ENCODE measurements at regions not wholly inside any gene's neighbourhood (a gene's known extent, or its start where the extent isn't known, plus 50 kb on each side); places are given as distances from the start of the nearest gene placed in this dataset.

DNA sequence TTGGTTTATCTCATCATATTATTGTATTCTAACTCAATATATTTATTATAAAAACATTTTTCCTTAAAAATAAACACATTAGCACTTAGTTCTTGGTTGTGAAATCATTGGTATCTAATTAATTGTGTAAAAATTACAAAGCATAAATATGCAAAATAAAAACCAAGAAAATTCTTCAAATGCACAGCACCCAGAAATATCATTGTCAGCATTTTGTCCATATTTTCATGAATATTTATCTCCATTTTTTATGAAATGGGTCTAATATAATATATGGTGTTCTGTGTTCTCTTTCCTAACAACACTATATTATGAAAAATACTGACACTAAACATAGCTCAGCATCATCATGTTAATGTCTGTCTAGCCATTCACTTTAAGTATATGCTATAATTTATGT, 877.8 kb upstream of the MAP3K7 start:
- no peaks in the 10 kb centered on the region for H3K36me3 Mint-ChIP-seq
- no peak overlapping the region for H3K27ac Mint-ChIP-seq
- ATAC-seq (ENCODE audit: low read depth in 2 of 2) (no peak), DNase-seq (no peak)
- peaks cover 0 to 7% (median 0%) of the 10 kb centered on the region in 7 donors for H3K9me3 Mint-ChIP-seq
- no peak overlapping the region for H3K4me3 Mint-ChIP-seq
- H3K27me3 Mint-ChIP-seq = no peaks in the 10 kb centered on the region
- no peaks in the 10 kb centered on the region for H3K4me1 Mint-ChIP-seq

DNA sequence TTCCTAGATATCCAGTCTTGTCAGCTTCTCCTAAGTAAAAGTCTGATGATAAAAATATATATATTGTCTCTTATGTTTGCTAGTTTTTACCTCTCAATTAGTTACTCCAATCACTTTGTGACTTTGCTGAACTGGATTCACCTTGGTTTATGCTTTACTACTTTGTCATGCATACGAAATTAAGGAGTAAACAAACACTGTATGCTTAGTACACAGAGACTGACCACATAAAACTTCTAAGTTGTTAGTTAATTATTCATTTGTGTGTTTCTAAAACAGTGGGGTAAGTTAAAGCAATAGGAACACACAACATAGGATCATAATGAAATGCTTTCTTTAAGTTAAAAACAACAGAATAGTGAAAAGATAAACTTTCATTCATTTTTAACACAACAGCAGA, 877.3 kb upstream of the MAP3K7 start:
- peaks cover 0 to 4% (median 0%) of the 10 kb centered on the region in 7 donors for H3K9me3 Mint-ChIP-seq
- H3K36me3 Mint-ChIP-seq = no peaks in the 10 kb centered on the region
- H3K4me1 Mint-ChIP-seq = no peaks in the 10 kb centered on the region
- ATAC-seq (ENCODE audit: low read depth in 2 of 2) (no peak), DNase-seq (no peak)
- H3K27me3 Mint-ChIP-seq = no peaks in the 10 kb centered on the region
- H3K4me3 Mint-ChIP-seq = no peak overlapping the region
- H3K27ac Mint-ChIP-seq = no peak overlapping the region

GRCh38 chr6:91462241-91462640, 875.4 kb upstream of the MAP3K7 start:
- Mint-ChIP-seq H3K4me1 (no peaks in the 10 kb centered on the region), H3K27me3 (no peaks in the 10 kb centered on the region), H3K36me3 (no peaks in the 10 kb centered on the region), H3K4me3 (no peak overlapping the region), H3K27ac (no peak overlapping the region), H3K9me3 (peaks cover 0 to 5% (median 0%) of the 10 kb centered on the region in 7 donors)
- DNase-seq (no peak), ATAC-seq (ENCODE audit: low read depth in 2 of 2) (no peak)

- H3K4me3 Mint-ChIP-seq = no peak overlapping the region
- H3K27ac Mint-ChIP-seq = no peak overlapping the region
- ATAC-seq (ENCODE audit: low read depth in 2 of 2) = no peak
- no peaks in the 10 kb centered on the region for H3K36me3 Mint-ChIP-seq
- no peaks in the 10 kb centered on the region for H3K27me3 Mint-ChIP-seq
- H3K4me1 Mint-ChIP-seq = no peaks in the 10 kb centered on the region
- peaks cover 0 to 12% (median 0%) of the 10 kb centered on the region in 7 donors for H3K9me3 Mint-ChIP-seq
- DNase-seq = no peak
Observed at GRCh38 chr6:91453224-91453878, 866.5 kb upstream of the MAP3K7 start.

DNA sequence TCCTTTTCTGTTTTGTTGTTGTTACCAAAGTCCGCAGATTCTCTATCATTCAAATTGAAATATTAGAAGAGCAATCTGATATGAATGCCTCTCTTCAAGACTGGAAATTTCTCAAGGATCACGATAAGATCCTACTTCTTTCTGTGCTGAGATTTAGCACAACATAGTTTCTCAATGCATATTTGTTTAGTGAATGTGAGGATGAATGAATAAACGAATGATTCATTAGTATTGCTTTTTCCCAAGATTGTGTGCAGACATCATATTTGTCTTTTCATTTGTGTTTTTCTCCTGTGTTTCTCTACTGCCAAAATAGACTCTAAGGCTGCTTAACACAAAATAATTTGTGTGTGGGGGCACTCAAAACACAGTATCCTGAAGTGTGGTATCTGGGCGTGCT, 862.7 kb upstream of the MAP3K7 start:
- ATAC-seq (ENCODE audit: low read depth in 2 of 2) (no peak), DNase-seq (no peak)
- Mint-ChIP-seq H3K4me3 (no peak overlapping the region), H3K9me3 (peaks cover 0 to 2% (median 0%) of the 10 kb centered on the region in 7 donors), H3K36me3 (no peaks in the 10 kb centered on the region), H3K27ac (no peak overlapping the region), H3K4me1 (no peaks in the 10 kb centered on the region), H3K27me3 (no peaks in the 10 kb centered on the region)

- H3K4me1 Mint-ChIP-seq = no peaks in the 10 kb centered on the region
- H3K36me3 Mint-ChIP-seq = no peaks in the 10 kb centered on the region
- H3K9me3 Mint-ChIP-seq = peaks cover 0 to 3% (median 0%) of the 10 kb centered on the region in 7 donors
- H3K4me3 Mint-ChIP-seq = no peak overlapping the region
- ATAC-seq (ENCODE audit: low read depth in 2 of 2) (no peak), DNase-seq (no peak)
- no peaks in the 10 kb centered on the region for H3K27me3 Mint-ChIP-seq
- no peak overlapping the region for H3K27ac Mint-ChIP-seq
Observed at GRCh38 chr6:91447530-91448254, 860.8 kb upstream of the MAP3K7 start.

- Mint-ChIP-seq H3K27ac (no peak overlapping the region), H3K9me3 (peaks cover 0 to 5% (median 0%) of the 10 kb centered on the region in 7 donors), H3K27me3 (no peaks in the 10 kb centered on the region), H3K36me3 (no peaks in the 10 kb centered on the region), H3K4me3 (no peak overlapping the region), H3K4me1 (no peaks in the 10 kb centered on the region)
- no peak for ATAC-seq (ENCODE audit: low read depth in 2 of 2)
- DNase-seq = no peak
Observed at GRCh38 chr6:91447081-91447480, 860.2 kb upstream of the MAP3K7 start.

GRCh38 chr6:91443405-91443804, 856.5 kb upstream of the MAP3K7 start:
- Mint-ChIP-seq H3K36me3 (no peaks in the 10 kb centered on the region), H3K9me3 (peaks cover 0 to 4% (median 1%) of the 10 kb centered on the region in 7 donors), H3K4me1 (no peaks in the 10 kb centered on the region), H3K27me3 (no peaks in the 10 kb centered on the region), H3K4me3 (no peak overlapping the region), H3K27ac (no peak overlapping the region)
- DNase-seq = no peak
- ATAC-seq (ENCODE audit: low read depth in 2 of 2) = no peak

DNA sequence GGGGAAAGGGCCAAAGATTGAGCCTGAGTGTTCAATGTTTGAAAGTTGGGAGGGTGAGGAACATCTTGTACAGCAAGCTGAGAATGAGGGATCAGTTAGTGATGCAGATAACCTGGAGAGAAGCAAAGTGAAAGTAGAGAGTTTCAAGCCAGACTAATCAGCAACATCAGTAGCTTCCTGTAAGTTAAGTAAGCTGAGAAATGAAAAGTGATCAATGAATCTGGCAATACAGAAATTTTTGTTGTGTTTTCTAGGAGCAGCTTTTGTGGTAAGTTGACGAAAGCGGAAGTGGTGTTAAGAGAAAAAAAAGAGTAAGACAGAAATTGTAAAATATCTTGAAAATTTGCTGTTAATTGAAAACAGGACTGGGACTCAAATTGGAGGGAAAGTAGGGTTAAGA, 855.5 kb upstream of the MAP3K7 start:
- no peak for ATAC-seq (ENCODE audit: low read depth in 2 of 2)
- H3K4me1 Mint-ChIP-seq = no peaks in the 10 kb centered on the region
- H3K27ac Mint-ChIP-seq = no peak overlapping the region
- H3K4me3 Mint-ChIP-seq = no peak overlapping the region
- H3K27me3 Mint-ChIP-seq = no peaks in the 10 kb centered on the region
- DNase-seq = no peak
- no peaks in the 10 kb centered on the region for H3K36me3 Mint-ChIP-seq
- peaks cover 0 to 4% (median 2%) of the 10 kb centered on the region in 7 donors for H3K9me3 Mint-ChIP-seq

GRCh38 chr6:91438570-91438969, 851.7 kb upstream of the MAP3K7 start:
- H3K4me1 Mint-ChIP-seq = no peaks in the 10 kb centered on the region
- no peaks in the 10 kb centered on the region for H3K27me3 Mint-ChIP-seq
- DNase-seq = no peak
- H3K36me3 Mint-ChIP-seq = no peaks in the 10 kb centered on the region
- H3K27ac Mint-ChIP-seq = no peak overlapping the region
- ATAC-seq (ENCODE audit: low read depth in 2 of 2) = no peak
- peaks cover 0 to 5% (median 2%) of the 10 kb centered on the region in 7 donors for H3K9me3 Mint-ChIP-seq
- no peak overlapping the region for H3K4me3 Mint-ChIP-seq

- no peaks in the 10 kb centered on the region for H3K27me3 Mint-ChIP-seq
- no peaks in the 10 kb centered on the region for H3K36me3 Mint-ChIP-seq
- peak overlapping the region in 1 of 6 donors; percentile 34 for H3K27ac Mint-ChIP-seq
- DNase-seq (no peak), ATAC-seq (ENCODE audit: low read depth in 2 of 2) (no peak)
- H3K4me1 Mint-ChIP-seq = no peaks in the 10 kb centered on the region
- H3K4me3 Mint-ChIP-seq = no peak overlapping the region
- peaks cover 0 to 3% (median 0%) of the 10 kb centered on the region in 7 donors for H3K9me3 Mint-ChIP-seq
Observed at GRCh38 chr6:91437315-91437729, 850.5 kb upstream of the MAP3K7 start.

- no peaks in the 10 kb centered on the region for H3K36me3 Mint-ChIP-seq
- no peak overlapping the region for H3K4me3 Mint-ChIP-seq
- H3K27ac Mint-ChIP-seq = no peak overlapping the region
- H3K27me3 Mint-ChIP-seq = no peaks in the 10 kb centered on the region
- no peaks in the 10 kb centered on the region for H3K4me1 Mint-ChIP-seq
- H3K9me3 Mint-ChIP-seq = peaks cover 0 to 3% (median 0%) of the 10 kb centered on the region in 7 donors
- ATAC-seq (ENCODE audit: low read depth in 2 of 2) = no peak
- DNase-seq = no peak
Observed at GRCh38 chr6:91436448-91436847, 849.6 kb upstream of the MAP3K7 start.

- no peak for DNase-seq
- no peaks in the 10 kb centered on the region for H3K36me3 Mint-ChIP-seq
- no peak for ATAC-seq (ENCODE audit: low read depth in 2 of 2)
- no peak overlapping the region for H3K4me3 Mint-ChIP-seq
- H3K4me1 Mint-ChIP-seq = no peaks in the 10 kb centered on the region
- H3K27me3 Mint-ChIP-seq = no peaks in the 10 kb centered on the region
- no peak overlapping the region for H3K27ac Mint-ChIP-seq
- H3K9me3 Mint-ChIP-seq = peaks cover 0 to 9% (median 0%) of the 10 kb centered on the region in 7 donors
Observed at GRCh38 chr6:91435630-91436029, 848.8 kb upstream of the MAP3K7 start.

GRCh38 chr6:91434576-91434975, 847.7 kb upstream of the MAP3K7 start:
- H3K9me3 Mint-ChIP-seq = peaks cover 0 to 9% (median 0%) of the 10 kb centered on the region in 7 donors
- no peaks in the 10 kb centered on the region for H3K27me3 Mint-ChIP-seq
- H3K4me1 Mint-ChIP-seq = no peaks in the 10 kb centered on the region
- H3K27ac Mint-ChIP-seq = no peak overlapping the region
- H3K36me3 Mint-ChIP-seq = no peaks in the 10 kb centered on the region
- DNase-seq (no peak), ATAC-seq (ENCODE audit: low read depth in 2 of 2) (no peak)
- H3K4me3 Mint-ChIP-seq = no peak overlapping the region
